ENCODE measurements at regions not wholly inside any gene's neighbourhood (a gene's known extent, or its start where the extent isn't known, plus 50 kb on each side); places are given as distances from the start of the nearest gene placed in this dataset.

DNA sequence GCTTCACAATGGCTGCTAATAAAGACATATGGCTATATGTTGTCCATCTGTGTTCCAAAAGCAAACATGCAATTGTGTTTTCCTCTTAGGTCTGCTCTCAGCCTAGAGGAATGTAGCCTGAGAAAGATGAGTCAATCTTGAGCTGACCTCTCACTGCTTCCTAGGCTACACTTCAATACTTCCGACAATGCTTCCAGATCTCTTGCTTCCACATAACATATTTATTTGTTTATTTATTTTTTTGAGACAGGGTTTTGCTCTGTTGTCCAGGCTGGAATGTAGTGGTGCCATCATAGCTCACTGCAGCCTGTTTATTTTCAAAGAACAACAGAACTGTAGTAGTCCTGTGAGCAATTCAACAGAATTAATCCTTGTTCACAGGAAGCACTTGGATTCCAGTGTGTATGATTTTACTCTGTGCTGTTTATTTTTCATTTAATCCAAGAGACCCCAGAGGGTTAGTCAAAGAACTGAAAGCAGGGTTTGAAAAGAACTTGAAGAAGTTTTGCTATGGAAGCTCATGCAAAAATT lies 437.9 kb downstream of the TXNL1 start:
- no peaks in the 10 kb centered on the region for H3K27me3 ChIP-seq (ENCODE audit: control insufficient read depth, low read length)
- no peak overlapping the region for H3K4me2 ChIP-seq (ENCODE audit: low read length)
- no peaks in the 10 kb centered on the region for H3K36me3 ChIP-seq (ENCODE audit: control insufficient read depth, low read length)
- no peak overlapping the region for H3K4me3 ChIP-seq (ENCODE audit: low read length)
- no peaks in the 10 kb centered on the region for H3K79me2 ChIP-seq (ENCODE audit: control insufficient read depth, low read length)
- TF ChIP-seq, protein P1, sequence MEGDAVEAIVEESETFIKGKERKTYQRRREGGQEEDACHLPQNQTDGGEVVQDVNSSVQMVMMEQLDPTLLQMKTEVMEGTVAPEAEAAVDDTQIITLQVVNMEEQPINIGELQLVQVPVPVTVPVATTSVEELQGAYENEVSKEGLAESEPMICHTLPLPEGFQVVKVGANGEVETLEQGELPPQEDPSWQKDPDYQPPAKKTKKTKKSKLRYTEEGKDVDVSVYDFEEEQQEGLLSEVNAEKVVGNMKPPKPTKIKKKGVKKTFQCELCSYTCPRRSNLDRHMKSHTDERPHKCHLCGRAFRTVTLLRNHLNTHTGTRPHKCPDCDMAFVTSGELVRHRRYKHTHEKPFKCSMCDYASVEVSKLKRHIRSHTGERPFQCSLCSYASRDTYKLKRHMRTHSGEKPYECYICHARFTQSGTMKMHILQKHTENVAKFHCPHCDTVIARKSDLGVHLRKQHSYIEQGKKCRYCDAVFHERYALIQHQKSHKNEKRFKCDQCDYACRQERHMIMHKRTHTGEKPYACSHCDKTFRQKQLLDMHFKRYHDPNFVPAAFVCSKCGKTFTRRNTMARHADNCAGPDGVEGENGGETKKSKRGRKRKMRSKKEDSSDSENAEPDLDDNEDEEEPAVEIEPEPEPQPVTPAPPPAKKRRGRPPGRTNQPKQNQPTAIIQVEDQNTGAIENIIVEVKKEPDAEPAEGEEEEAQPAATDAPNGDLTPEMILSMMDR (IDR thresholded peaks at IDR 0.05; ENCODE audit: low read depth, low read length, poor library complexity, severe bottlenecking): no peak
- no peak for TF ChIP-seq EZH2phosphoT487 (IDR thresholded peaks at IDR 0.05; ENCODE audit: borderline replicate concordance, low read length)
- no peaks in the 10 kb centered on the region for H3F3A ChIP-seq (ENCODE audit: control insufficient read depth, insufficient read depth)
- no peaks in the 10 kb centered on the region for H3K9me3 ChIP-seq (ENCODE audit: control insufficient read depth, insufficient read depth, low read length)
- H4K20me1 ChIP-seq (ENCODE audit: control insufficient read depth, insufficient read depth, low read depth, low read length): no peaks in the 10 kb centered on the region
- peaks cover 8% of the 10 kb centered on the region for H3K4me1 ChIP-seq (ENCODE audit: control insufficient read depth, low read length)
- no peak overlapping the region for H3K27ac ChIP-seq (ENCODE audit: low read depth, low read length)
- H3K9me2 ChIP-seq (replicated peaks; ENCODE audit: control insufficient read depth, low read length): no peaks in the 10 kb centered on the region

DNA sequence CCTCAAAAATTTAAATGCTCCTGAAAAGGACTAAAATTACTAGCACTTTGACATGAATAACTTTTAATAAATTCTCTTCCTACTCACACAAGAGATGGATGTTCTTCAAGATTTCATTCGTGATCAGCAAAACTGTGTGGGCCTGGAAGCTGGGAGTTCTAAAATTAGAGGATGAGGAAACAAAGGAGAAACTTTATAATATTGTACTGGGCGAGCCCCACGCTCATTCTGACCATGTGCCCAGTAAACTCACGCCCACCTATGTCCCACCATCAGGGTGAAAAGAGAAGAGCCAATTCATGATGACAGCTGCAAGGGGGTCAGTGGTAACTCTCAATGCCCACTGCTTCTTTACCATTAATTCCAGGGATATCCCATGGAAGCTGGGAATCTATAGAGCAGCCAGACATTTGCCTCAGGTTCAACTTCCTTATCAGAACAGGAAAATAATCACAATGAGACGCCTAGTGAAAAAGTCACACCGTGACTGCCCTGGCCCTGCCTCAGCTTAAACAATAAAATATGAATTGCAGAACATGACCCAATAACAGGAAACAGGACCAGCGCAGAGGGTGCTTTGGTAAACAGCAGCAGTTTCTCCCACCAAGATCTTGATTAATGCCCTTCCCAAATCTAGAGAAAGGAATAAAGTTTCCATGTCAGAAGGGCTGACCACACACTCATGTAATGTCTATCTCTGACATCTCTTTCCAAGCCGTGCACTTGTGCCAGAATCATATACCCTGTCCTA lies 438.6 kb downstream of the TXNL1 start:
- Histone ChIP-seq H3F3A (ENCODE audit: control insufficient read depth, insufficient read depth) (no peaks in the 10 kb centered on the region), H3K4me1 (ENCODE audit: control insufficient read depth, low read length) (peaks cover 8% of the 10 kb centered on the region), H3K4me3 (ENCODE audit: low read length) (no peak overlapping the region), H3K9me2 (replicated peaks; ENCODE audit: control insufficient read depth, low read length) (no peaks in the 10 kb centered on the region), H3K27ac (ENCODE audit: low read depth, low read length) (no peak overlapping the region), H3K27me3 (ENCODE audit: control insufficient read depth, low read length) (no peaks in the 10 kb centered on the region), H3K4me2 (ENCODE audit: low read length) (no peak overlapping the region), H3K79me2 (ENCODE audit: control insufficient read depth, low read length) (no peaks in the 10 kb centered on the region), H3K36me3 (ENCODE audit: control insufficient read depth, low read length) (no peaks in the 10 kb centered on the region), H4K20me1 (ENCODE audit: control insufficient read depth, insufficient read depth, low read depth, low read length) (no peaks in the 10 kb centered on the region), H3K9me3 (ENCODE audit: control insufficient read depth, insufficient read depth, low read length) (no peaks in the 10 kb centered on the region)
- TF ChIP-seq, protein P1 (IDR thresholded peaks at IDR 0.05; ENCODE audit: low read depth, low read length, poor library complexity, severe bottlenecking): no peak
- no peak for TF ChIP-seq EZH2phosphoT487 (IDR thresholded peaks at IDR 0.05; ENCODE audit: borderline replicate concordance, low read length)

DNA sequence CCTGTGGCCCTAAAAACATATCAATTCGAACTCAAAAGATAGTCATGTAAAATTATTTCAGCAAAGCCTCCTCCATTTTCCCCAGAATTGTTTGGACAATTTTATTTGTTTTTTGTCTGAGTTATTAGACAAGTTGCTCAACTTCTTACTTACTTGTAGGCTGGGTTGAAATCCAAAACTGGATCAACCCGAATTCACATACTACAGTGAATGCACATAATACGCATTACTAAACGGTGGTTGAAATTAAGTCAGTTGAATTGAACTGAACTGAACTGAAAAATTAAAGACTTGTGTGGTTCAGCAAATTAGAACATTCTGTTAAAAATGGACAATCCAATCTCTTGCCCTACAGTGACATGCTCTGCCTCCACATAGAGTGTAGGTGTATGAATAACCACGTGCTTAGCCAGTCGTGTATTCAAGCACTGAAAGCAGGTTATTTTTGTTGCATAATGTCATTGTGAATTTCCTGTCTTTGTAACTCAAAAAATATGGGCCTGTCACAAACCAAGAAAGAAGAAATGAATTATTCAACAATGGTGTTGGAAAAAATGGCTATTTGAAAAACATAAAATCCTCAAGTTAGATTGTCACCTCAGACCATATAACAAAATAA lies 441.0 kb downstream of the TXNL1 start:
- no peaks in the 10 kb centered on the region for H3K9me3 ChIP-seq (ENCODE audit: control insufficient read depth, insufficient read depth, low read length)
- no peak overlapping the region for H3K27ac ChIP-seq (ENCODE audit: low read depth, low read length)
- TF ChIP-seq, protein P1 (IDR thresholded peaks at IDR 0.05; ENCODE audit: low read depth, low read length, poor library complexity, severe bottlenecking): no peak
- no peak for TF ChIP-seq EZH2phosphoT487 (IDR thresholded peaks at IDR 0.05; ENCODE audit: borderline replicate concordance, low read length)
- H4K20me1 ChIP-seq (ENCODE audit: control insufficient read depth, insufficient read depth, low read depth, low read length): no peaks in the 10 kb centered on the region
- no peaks in the 10 kb centered on the region for H3K36me3 ChIP-seq (ENCODE audit: control insufficient read depth, low read length)
- H3K4me3 ChIP-seq (ENCODE audit: low read length): no peak overlapping the region
- no peaks in the 10 kb centered on the region for H3K9me2 ChIP-seq (replicated peaks; ENCODE audit: control insufficient read depth, low read length)
- H3K79me2 ChIP-seq (ENCODE audit: control insufficient read depth, low read length): no peaks in the 10 kb centered on the region
- peaks cover 8% of the 10 kb centered on the region for H3K4me1 ChIP-seq (ENCODE audit: control insufficient read depth, low read length)
- no peaks in the 10 kb centered on the region for H3K27me3 ChIP-seq (ENCODE audit: control insufficient read depth, low read length)
- no peak overlapping the region for H3K4me2 ChIP-seq (ENCODE audit: low read length)
- H3F3A ChIP-seq (ENCODE audit: control insufficient read depth, insufficient read depth): no peaks in the 10 kb centered on the region
